HG02981 (cell line): ENCODE measurements at regions not wholly inside any gene's neighbourhood (a gene's known extent, or its start where the extent isn't known, plus 50 kb on each side); places are given as distances from the start of the nearest gene placed in this dataset.

Experiments
- ATAC-seq: cut with Tn5 transposase; IDR thresholded peaks from one replicate; pipeline ENCODE4 v1.9.1; 2021; ENCODE audit warnings: mild to moderate bottlenecking, moderate library complexity; ENCODE audit not compliant: unreplicated experiment

DNA sequence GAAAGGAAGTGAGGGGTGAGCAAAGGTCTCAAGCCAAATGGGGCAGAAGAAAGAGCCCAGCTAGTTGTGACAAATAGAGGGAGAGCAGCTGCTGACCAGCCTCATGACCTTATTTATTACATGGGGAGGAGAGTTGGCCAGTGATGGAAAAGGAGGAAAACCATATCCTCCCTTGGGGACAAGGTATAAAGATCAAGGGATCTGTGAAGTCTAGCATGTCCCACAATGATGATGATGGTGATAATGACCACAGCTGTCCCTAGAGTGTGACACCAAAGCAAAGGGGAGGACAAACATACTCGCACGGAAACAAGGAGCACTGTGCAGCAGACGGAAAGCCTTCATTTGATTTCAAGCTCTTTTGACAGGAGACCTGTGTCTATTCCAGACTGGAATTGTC lies 190.4 kb upstream of the MCHR2 start:
- ATAC-seq: no peak

DNA sequence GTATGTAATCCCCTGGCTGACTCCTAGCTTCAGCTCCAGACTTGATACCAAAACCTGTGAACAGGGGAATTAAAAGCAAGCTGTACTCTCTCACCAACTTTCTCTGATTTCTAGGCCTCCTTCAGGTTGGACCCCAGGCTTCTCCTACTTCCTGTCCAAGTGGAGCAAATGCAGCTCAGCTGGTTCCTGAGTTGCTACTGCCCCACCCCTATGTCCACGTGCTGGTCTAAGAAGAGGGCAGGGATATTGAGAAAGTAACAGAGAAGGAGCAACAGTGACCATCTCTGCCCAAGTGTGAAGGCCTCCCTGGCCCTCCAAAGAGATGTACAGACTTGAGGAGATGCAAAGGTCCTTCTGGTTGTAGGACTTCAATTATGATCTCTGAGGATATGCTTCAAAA lies 188.3 kb upstream of the MCHR2 start:
- ATAC-seq: no peak

DNA sequence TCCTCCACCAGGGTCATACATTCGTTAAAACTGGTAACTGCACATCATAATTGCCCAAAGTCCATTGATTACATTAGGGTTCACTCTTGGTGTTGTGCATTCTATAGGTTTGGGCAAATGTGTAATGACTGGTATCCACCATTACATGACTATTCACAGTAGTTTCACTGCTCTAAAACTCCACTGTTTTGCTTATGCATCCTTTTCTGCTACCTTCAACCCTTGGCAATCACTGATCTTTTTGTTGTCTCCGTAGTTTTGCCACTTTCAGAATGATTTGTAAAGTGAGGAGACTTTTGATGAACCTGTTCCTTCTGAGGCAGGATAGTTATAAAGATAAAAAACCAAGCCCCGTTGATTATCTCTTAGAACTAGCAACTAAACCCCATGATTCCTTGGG lies 187.3 kb upstream of the MCHR2 start:
- ATAC-seq: no peak

DNA sequence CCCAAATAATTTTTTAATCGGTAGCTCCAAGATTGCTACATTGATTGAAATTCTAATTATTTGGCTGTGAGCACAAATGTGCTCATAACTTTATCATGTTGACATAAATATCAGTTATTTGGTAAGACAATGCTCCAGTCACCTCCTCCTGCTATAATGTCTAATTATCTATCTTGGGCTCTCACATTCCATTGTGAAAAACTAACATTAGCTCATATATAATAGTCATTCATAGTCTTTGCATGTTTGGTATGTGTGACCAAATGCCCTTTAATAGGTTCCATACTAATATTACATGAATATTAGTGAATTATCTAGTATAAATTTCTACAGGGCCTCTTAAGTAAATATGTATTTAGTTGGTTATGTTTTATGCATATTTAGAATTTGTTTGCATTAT lies 185.6 kb upstream of the MCHR2 start:
- no peak for ATAC-seq

DNA sequence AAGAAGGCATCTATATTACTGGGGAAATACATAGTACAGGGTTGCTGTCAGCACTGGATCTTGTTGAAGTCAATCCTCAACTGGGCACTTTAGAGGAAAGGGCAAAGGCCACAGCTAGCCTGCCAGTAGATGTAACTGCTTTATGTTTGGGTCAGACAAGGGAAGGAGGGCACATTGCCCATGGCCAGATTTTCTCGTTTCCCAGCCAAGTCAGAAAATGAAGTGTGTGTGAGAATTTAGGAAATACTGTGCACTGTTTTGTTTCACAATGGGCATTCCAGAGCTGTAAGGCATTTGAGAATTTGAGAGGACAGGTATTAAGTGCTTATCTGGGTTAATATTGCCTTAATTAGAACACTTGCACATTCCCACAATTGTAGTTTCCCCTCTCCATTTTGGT lies 183.9 kb upstream of the MCHR2 start:
- ATAC-seq: no peak

DNA sequence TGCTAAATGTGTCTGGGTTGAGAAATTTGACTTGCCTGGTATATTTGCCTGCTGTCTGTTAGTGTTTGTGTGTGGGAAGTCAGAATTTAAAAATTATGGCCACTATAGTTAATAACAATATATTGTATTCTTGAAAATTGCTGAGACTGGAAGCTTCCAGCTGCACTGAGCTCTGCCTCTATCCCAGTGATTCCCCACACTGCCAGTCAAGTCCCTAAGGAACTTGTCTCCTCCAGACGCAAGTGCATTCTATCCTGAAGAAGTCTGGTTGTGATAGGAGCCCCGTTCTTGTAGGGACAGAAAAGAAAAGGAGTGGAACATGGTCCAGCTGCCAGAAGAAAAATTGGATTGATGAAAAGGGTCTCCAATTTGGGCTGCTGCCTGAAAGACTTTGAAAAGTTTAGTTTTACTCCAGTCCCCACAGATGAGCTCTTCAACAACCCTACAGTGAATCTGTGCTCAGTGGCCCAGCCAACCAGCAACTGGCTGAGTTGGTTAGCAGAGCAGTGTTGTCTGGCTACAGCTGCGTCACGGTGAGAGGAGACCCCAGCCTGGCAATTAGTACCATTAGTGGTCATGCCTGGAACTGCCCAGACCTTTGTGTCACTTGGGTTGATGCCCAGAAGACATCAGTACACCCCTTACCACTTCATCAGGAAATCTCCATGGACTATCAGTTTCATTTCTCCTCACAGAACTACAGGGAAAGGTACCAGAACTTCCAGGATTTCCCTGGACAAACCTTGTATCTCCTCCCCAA lies 183.1 kb upstream of the MCHR2 start:
- ATAC-seq: no peak

DNA sequence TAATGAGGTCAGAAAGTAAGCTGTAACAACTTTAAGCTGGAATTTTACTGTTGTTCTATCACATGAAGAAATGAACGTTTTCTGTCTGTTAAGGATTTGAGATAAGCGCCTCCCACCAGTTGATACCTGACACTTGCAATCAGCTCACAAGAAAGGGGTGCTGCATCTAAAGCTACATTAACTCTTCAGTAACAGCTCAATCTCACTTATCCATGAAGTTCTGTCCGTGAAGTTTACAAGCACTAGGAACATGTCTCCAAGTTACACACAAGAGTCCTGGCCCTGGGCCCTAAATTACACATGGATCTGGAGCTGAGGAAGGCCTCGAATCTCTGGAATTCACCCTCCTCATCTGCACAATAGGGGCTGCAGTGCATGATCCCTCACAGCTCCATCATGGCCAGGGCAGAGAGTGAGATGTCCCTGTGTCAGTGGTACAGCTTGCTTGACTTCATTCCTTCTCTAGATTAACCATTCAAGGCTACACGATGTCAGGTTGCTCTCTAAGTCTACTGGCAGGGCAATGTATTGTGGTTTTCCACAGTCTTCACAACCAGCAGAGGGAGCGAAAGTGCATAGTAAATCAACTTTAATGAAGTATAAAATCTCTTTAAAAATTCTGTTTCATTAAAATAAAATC lies 182.4 kb upstream of the MCHR2 start:
- ATAC-seq: no peak

DNA sequence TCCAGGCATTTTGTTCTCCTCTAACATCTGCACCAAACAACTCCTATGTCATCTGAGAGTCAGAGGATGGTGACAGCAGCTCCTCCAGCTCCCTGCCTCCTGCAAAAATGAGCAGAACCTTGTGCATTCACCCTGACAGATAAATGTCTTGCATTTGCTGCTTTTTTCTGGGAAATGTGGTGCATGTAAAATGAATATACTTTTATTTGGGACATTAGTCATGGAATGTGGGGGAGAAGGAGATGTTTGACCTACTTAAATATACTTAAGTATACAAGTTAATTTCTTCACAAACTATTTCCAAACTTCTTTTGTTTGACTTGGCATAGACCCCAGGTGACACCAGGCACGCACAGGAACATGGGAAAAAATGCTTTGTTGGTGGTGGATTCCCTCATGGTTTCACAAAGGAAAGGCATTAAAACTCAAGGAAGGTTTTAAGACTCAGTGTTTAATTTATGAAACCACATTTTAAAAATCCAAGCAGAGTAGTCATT lies 181.8 kb upstream of the MCHR2 start:
- no peak for ATAC-seq

DNA sequence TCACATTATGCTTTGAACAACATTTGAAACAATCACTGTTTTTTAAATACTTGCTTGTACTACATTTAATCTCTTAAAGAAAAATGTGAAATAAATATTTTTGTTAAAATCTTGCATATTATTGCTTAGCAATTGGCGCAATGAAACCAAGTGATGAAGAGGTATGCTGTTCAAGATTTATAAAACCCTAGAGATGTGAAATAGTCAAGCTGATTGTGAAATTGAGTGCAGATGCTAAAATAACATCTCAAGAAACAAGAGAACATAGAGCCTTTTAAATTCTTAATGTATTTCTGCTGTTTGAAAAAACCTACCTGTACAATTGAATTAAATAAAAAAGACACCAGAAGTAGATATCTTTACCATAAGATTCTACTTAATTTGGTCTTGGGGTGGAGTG lies 179.2 kb upstream of the MCHR2 start:
- ATAC-seq: no peak

DNA sequence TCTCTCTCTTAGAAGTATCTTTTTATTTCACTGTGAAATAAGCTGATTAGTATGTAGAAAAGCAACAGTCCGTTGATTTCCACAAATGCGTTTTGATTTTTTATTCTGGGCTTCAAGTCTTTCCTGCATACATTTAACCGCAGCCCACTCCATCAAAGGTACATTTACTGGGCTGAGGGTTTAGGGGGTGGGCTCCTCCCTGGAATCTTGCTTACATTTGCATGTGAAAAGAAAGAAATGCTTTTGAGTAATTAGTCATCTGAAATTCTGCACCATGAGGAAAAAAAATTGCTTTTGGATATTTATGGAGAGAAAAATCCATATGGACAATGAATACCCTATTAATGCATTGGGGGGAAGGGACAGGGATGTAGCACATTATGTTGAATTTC lies 178.3 kb upstream of the MCHR2 start:
- ATAC-seq: no peak

DNA sequence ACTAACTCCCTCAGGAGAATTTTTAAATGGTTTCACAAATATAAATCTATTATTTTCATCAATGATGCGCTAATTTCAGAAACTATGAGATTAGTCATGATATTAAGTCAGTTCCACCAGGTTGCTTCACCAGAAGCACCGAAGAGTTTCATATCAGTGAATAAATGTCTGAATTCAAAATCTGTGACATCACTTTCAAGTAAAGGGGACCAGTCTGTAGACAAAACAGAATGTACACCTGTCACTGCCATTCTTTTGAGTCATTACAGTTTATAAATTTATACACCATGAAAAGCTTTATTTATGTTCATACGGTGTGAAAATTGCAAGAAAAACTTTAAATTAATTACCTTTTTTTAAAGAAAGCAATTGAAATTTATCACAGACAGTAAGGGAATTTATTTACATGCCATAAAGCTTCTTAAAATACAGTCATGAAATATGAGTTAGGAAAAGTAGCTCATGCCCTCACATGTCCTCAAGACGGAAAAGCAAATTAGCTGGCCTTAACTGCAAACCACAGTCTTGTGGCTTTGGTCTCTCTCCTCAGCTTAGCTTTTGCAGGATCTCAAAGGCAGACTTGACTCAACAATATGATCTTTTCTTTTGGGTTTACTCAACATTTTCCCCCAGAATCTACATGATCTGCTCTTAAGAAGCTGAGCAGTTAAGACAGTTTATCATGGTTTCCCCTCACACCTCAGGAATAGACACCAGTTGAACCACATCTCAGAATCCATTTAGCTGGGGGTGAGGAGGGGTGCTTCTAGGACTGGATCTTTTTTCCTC lies 177.7 kb upstream of the MCHR2 start:
- peak; percentile 79 for ATAC-seq

DNA sequence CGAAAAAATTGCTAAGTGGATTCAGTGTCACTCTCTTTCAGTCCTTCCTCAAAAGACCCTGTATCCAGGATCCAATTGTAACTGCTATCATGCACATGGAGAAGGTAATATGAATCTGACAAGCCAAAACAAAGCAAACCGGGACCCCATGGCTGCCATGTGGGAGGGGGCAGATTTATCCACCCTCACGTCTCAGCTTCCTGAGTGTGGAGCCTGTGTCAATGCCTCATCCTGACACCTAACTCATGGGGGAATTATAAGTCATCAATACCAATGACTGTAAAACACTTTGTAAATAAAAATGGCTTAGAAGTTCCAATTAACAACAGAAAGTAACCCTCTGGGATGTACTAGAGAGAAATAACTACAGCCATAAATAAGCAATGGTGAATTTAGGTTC lies 174.1 kb upstream of the MCHR2 start:
- no peak for ATAC-seq

DNA sequence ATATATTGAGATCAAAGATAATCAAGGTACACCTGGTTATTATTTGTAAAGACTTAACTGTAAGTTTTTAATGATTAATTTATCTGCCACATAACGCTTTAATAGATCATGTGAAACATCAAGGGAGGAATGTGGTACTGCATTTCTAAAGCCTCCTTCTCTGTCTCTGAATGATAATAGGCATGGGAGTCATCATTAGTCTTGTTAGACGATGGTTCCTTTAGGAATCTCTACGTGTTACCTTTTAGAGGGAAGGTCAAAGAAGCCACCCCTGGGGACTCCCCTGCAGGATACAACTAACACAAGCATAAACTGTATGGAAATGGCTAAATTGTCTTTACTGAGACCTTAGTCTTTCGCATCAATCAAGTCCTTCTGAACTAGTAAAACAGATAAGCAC lies 173.6 kb upstream of the MCHR2 start:
- no peak for ATAC-seq

DNA sequence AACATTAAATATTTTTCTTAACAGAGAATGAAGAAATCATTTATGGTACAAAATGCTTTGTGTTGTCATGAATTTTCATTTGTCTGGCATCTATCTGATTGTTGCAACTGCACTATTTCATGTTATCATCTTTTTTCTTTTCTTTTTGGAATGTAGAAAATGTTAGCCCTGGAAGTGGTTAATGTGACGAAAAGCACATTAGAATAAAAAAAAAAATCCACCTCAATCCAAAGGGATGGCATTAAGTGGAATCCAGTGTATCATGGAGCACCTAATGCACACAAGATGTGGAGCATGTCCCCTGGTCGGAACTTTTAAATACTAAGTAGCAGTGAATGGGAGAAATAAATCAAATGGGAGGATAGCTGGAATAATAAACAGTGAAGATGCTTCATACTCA lies 172.9 kb upstream of the MCHR2 start:
- ATAC-seq: no peak

DNA sequence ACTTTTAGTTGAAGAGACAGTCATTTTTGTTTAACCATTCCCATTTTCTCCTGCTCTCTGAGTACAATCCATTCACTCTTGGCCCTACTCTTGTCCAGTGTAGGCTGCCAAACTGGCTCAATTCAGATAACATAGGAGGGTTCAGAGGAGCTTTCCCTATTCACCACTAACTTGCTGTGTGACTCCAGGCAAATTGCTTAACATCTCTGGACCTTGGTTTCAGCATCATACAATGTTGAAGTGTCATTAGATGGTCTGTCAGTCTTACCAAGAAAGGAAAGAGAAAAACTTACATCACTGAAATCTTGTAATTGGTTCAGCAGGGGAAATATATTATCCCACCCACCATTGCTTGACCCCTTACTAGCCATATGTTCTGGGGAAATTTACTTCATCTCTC lies 171.4 kb upstream of the MCHR2 start:
- no peak for ATAC-seq

DNA sequence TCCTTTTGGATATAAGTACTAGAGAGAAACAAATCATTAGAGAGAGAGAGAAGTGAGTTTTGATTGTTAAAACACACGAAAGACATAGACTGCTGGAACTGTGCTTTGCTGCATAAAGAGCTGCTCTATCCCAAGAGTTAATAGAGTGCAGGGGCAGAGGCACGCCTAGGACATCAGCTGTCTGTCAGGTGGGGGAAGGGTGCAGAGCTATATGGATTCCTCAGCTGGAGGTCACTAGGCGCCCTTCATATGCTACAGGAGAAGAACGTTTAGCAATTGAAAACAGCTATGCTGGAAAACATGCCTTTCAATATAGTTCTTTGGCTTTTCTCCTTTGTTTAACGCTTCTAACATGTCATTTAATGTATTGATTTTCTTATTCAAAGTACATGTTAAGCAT lies 169.0 kb upstream of the MCHR2 start:
- no peak for ATAC-seq

DNA sequence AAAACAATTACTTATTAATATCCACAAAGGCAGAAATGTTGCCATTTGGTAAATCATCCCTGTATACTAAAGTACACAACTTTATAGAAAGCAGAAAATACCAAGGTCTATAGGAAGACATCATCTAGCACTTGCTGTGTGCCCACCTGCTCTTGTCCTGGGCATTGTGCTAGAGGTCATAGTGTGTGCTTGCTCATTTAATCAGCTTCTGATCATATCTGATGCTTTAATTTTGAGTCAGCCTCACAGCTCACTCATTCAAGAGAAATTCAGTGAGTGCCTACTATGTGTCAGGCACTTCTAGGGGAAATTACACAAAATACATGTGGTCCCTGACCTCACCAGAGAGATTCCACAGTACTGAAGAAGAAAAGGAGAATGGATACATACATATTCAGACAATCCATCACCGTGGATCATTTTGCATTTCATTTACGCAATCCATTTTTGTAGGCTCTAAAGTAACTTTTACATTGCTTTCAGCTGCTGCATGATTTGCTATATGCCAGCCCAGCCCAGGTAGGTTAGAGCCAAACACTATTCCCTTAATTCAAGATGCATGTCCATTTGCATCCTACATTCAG lies 167.9 kb upstream of the MCHR2 start:
- no peak for ATAC-seq

DNA sequence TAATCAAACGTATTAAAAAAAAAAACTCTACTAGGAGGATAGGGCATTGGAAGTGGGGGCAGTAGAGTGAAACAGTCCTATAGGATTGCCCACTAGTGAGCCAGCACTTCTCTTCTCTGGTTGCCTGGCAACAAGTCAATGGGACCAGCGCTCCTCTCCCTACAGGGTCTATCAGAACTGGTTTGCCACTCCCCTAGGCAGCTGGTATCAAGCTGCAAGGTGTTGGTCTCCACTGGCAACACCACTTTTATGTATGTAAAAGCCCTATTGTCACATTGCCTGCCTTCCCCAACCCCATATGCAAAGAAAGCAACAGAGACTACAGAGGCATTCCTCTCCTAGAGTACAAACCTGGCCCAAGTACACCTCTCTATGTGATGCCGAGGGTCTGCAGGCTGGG lies 166.9 kb upstream of the MCHR2 start:
- ATAC-seq: no peak

DNA sequence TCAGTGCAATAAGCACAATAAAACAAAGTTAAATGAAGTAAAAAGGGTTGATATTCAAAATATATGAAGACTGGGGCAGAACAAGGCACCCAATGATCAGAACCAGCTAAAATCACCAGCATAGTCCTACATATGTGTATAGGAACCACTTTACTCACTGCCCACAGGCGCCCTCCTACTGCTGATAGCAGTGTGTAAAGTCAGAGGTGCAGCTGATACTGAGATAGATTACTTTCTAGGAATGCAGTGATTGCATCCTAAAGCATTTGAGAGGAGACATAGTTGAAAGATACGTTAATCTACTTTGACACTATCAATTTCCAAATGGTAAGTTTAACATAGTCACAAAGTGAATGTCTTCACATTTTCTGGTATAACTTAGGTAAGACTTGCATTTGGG lies 161.1 kb upstream of the MCHR2 start:
- no peak for ATAC-seq

DNA sequence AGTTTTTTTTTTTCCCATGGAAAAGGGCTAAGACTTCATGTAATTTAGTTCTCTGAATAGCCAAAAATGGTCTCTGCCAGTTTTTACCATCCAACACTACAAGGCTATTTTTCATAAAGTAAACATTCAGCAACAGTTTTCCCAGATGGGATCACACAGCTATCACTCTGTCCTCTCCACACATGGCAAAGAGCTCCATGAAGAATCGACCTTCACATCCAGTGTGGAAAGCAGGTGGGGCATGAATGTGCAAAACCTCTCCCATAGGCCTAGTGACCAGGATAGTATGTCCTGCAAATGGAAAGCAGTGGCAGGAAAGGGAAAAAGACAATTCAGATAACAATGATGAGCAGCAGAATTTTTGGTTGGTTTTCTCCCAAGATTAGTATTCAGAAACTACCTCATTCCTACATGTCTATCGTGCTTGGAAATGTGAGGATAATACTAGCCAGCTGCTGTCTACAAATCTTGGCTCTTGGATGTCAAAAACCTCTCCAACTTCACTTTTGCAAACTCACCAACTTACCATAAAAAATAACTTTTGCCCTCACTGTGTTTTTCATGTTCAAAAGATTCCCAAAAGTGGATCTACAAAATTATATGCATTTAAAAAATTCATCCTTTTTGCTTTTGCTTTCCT lies 159.7 kb upstream of the MCHR2 start:
- ATAC-seq: no peak

DNA sequence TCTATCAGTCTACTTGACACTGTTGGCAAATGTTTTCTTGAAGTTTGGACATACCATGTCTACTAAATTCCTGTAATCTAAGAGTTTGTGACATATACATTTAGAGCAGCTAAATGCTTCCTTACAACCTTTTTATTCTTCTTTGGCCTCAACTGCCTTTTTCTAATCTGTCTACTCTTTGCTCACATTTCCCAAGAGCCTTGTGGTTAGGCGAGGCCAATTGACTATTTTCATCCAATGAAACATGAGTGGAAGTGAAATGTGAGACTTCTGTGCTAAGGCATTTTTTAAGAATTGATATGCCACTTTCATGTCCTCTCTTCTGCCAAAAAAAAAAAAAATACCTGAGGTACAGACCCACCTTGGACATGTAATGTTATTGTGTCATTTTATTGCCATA lies 158.2 kb upstream of the MCHR2 start:
- no peak for ATAC-seq
